ENCODE measurements at regions not wholly inside any gene's neighbourhood (a gene's known extent, or its start where the extent isn't known, plus 50 kb on each side); places are given as distances from the start of the nearest gene placed in this dataset.

DNA sequence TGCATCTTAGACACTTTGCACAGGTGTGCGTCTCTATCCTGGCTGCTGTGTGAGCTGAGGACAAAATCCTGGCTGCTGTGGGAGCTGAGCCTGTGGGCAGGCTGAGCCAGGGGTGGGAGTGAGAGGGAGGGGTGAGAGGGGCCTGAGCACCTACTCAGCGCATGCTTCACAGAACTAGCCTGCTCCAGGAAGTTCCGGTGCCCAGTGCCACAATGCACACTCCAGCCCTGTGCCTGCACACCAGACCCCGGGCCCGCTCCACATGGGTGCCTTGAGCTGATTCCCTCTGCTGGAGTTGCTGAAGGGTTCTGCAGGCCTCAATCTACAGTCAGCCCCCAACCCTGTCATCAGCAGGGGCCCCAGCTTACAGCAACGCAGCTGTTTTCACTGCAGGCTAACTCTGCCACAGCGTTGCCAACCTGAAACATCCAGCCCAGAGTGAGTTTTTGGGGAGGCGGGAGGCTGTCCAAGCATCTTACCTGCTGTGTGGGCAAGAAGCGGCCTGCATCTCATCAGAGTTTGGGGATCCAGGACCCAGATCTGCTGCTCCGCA, 1377.9 kb downstream of the TBC1D22A start:
- H3K79me2 ChIP-seq (ENCODE audit: insufficient read depth, low read length) = no peaks in the 10 kb centered on the region
- H3K9ac ChIP-seq (ENCODE audit: low read length) = no peak overlapping the region
- H3K9me2 ChIP-seq (ENCODE audit: insufficient read depth) = no peaks in the 10 kb centered on the region
- peaks cover 24% of the 10 kb centered on the region for H3K27me3 ChIP-seq (ENCODE audit: insufficient read depth, low read length)
- ChIA-PET POLR2A (no interaction called here), RAD21 (ENCODE audit: low non-redundant PET in 1 of 2, low total read pairs in 2 of 2, uncharacterized antibody in 2 of 2, unreplicated experiment in 2 of 2) (no interaction called here), CTCF (no interaction called here)
- no peaks in the 10 kb centered on the region; a peak in 2 of 4 replicates for H3K9me3 ChIP-seq (ENCODE audit: control insufficient read depth in 1 of 2, insufficient read depth in 1 of 2, low read depth in 1 of 2, low read length in 2 of 2)
- H3K27ac ChIP-seq (ENCODE audit: low read depth, low read length) = no peak overlapping the region
- no peaks in the 10 kb centered on the region for H3K4me1 ChIP-seq (ENCODE audit: control insufficient read depth in 1 of 2, insufficient read depth in 2 of 2, low read length in 2 of 2)
- intact Hi-C loops (cut with micrococcal nuclease) = no loop called here
- H3K4me2 ChIP-seq (ENCODE audit: low read length) = no peak overlapping the region
- H3K4me3 ChIP-seq (replicated peaks in 1 of 2; ENCODE audit: low read depth in 1 of 2, low read length in 2 of 2) = no peak overlapping the region
- no TSS peak for BruUV-seq (replicated peaks)
- H2AFZ ChIP-seq (ENCODE audit: low read depth, low read length, poor library complexity, severe bottlenecking) = no peak overlapping the region
- TF ChIP-seq EZH2phosphoT487 (IDR thresholded peaks at IDR 0.05; ENCODE audit: borderline replicate concordance) = no peak
- TF ChIP-seq ZNF274 (IDR thresholded peaks at IDR 0.05; ENCODE audit: low read depth, low read length) = no peak
- TF ChIP-seq CBX3 (IDR thresholded peaks at IDR 0.05; ENCODE audit: low read depth) = no peak
- TF ChIP-seq TCF7L2 (IDR thresholded peaks at IDR 0.05; ENCODE audit: borderline replicate concordance, extremely low read depth, insufficient read depth, insufficient read length) = no peak
- no peak for TF ChIP-seq ZFX (IDR thresholded peaks at IDR 0.05)
- no peaks in the 10 kb centered on the region for H3K36me3 ChIP-seq (ENCODE audit: control insufficient read depth in 1 of 2, insufficient read depth in 2 of 2, low read length in 2 of 2)
- no peaks in the 10 kb centered on the region for H4K20me1 ChIP-seq (ENCODE audit: insufficient read depth)
- ATAC-seq (no peak), DNase-seq (ENCODE audit: low read depth, low spot score) (no peak)

DNA sequence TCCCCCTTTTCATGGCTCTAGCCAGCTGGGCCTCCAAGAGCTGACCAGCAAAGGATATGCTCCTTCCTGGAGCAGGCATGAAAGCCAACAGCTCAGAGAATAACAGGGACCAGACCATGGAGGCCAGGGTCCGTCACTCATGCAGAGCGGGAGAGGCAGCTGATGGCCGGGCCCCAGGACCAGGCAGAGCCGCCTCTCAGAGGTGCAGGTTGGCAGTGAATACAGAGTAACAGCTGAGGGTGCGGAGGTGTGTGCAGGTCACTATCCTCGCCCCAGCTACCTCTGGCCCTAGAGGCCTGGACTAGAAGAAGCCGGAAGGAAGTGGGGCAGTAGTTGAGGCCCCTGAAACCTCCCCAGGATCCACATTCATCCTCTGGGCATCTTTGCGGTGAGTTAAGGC, 1377.3 kb downstream of the TBC1D22A start:
- H3K9ac ChIP-seq (ENCODE audit: low read length) = no peak overlapping the region
- no peaks in the 10 kb centered on the region for H4K20me1 ChIP-seq (ENCODE audit: insufficient read depth)
- DNase-seq (ENCODE audit: low read depth, low spot score) = no peak
- ChIA-PET POLR2A (no interaction called here), CTCF (no interaction called here), RAD21 (ENCODE audit: low non-redundant PET in 1 of 2, low total read pairs in 2 of 2, uncharacterized antibody in 2 of 2, unreplicated experiment in 2 of 2) (no interaction called here)
- BruUV-seq (replicated peaks) = no TSS peak
- H3K4me1 ChIP-seq (ENCODE audit: control insufficient read depth in 1 of 2, insufficient read depth in 2 of 2, low read length in 2 of 2) = no peaks in the 10 kb centered on the region
- H3K36me3 ChIP-seq (ENCODE audit: control insufficient read depth in 1 of 2, insufficient read depth in 2 of 2, low read length in 2 of 2) = no peaks in the 10 kb centered on the region
- no peaks in the 10 kb centered on the region for H3K79me2 ChIP-seq (ENCODE audit: insufficient read depth, low read length)
- H3K27me3 ChIP-seq (ENCODE audit: insufficient read depth, low read length) = peaks cover 21% of the 10 kb centered on the region
- no peak overlapping the region for H2AFZ ChIP-seq (ENCODE audit: low read depth, low read length, poor library complexity, severe bottlenecking)
- no peak overlapping the region for H3K4me3 ChIP-seq (replicated peaks in 1 of 2; ENCODE audit: low read depth in 1 of 2, low read length in 2 of 2)
- H3K4me2 ChIP-seq (ENCODE audit: low read length) = no peak overlapping the region
- H3K27ac ChIP-seq (ENCODE audit: low read depth, low read length) = no peak overlapping the region
- H3K9me3 ChIP-seq (ENCODE audit: control insufficient read depth in 1 of 2, insufficient read depth in 1 of 2, low read depth in 1 of 2, low read length in 2 of 2) = no peaks in the 10 kb centered on the region; a peak in 2 of 4 replicates
- no peaks in the 10 kb centered on the region for H3K9me2 ChIP-seq (ENCODE audit: insufficient read depth)
- ATAC-seq = no peak
- intact Hi-C loops (cut with micrococcal nuclease) = no loop called here
- no peak for TF ChIP-seq SRF (IDR thresholded peaks at IDR 0.05; ENCODE audit: low read depth)
